Stimulated activated CD8-positive, alpha-beta memory T cell treated with anti-CD3 and anti-CD28 coated beads, Interleukin-2, amount 100 ng/mL, for 48 hours (primary cell): ENCODE measurements at regions not wholly inside any gene's neighbourhood (a gene's known extent, or its start where the extent isn't known, plus 50 kb on each side); places are given as distances from the start of the nearest gene placed in this dataset.
"Not testable (repeated sequence)": the region's sequence is repeated elsewhere in the genome, so short reads cannot be mapped to it uniquely, and the experiment has no call there.

Source experiments
- DNase-seq, 2 donors: peaks; one replicate each; pipeline ENCODE4 v3.0.0-alpha.2; 2020; ENCODE audit warnings: low read depth in 2 of 2

DNA sequence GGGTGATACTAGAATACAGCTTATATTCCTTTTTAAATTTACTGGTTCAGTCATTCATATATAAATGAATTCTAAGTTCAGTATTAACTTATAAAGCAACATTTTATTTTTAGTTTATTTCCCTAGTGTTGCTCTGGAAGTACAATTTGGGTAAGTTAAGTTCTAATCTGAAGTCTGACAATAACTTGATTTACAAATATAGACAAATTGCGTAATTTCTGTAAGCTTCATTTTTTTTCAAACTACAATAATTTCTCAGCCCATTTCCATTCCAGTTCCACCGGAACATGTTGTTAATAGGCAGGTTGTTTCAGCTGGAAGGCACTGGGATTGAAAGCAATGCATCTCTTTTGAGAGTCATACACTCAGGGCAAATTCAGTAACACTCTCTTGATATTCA lies 2000.7 kb downstream of the OLFM4 start:
- DNase-seq = no peak

DNA sequence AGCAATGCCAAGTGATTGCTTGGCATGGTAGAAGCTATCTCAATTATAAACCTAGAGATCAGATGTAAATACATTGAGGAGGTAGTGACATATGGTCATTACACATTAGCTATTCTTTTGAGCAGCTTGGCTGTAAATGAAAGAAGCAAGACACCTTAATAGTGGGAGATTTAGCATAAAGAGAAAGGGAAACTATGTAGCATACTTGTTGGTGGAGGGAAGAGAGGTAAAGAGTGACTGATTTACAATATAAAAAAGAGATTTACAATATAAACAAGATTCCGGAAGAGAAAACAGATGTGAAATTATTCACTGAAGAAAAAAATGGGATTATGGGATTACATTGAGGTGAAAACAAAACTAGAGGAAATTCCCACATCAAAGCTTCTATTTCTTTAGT lies 2009.6 kb downstream of the OLFM4 start:
- DNase-seq = no peak

DNA sequence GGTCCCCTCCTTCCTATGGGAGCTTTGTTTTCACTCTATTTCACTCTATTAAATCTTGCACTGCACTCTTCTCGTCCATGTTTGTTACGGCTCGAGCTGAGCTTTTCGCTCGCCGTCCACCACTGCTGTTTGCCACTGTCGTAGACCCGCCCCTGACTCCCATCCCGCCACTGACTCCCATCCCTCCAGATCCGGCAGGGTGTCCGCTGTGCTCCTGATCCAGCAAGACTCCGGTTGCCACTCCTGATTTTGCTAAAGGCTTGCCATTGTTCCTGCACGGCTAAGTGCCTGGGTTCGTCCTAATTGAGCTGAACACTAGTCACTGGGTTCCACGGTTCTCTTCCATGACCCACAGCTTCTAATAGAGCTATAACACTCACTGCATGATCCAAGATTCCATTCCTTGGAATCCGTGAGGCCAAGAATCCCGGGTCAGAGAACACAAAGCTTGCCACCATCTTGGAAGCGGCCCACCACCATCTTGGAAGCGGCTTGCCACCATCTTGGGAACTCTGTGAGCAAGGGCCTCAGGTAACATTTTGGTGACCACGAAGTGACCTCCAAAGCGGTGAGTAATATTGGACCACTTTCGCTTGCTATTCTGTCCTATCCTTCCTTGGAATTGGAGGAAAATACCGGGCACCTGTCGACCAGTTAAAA lies 2025.4 kb downstream of the OLFM4 start:
- not testable (repeated sequence) for DNase-seq

DNA sequence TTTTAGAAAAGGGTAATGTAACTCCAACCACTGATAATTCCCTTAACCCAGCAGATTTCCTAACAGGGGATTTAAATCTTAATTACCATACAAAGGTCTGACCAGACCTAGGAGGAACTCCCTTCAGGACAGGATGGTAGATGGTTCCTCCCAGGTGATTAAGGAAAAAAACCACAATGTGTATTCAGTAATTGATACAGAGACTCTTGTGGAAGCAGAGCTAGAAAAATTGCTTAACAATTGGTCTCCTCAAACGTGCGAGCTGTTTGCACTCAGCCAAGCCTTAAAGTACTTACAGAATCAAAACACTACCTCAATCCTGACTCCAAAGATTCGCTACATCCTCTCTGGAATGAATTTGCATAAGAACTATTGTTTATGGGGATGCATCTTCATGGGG lies 2027.1 kb downstream of the OLFM4 start:
- not testable (repeated sequence) for DNase-seq

DNA sequence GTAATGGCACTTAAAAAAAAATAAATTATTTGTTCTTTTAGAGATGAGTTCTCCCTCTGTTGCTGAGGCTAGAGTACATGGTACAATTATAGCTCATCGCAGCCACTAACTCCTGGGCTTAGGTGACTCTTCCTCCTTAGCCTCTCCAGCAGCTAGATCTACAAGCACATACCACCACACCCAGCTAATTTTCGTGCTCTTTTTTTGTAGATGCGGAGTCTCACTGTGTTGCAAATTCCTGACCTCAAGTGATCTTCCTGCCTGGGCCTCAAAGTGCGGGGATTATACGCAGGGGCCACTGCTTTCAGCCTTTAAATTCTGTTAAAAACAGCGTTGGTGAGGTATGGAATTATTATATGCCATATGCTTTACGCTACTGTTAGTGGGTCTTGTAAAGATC lies 2034.0 kb downstream of the OLFM4 start:
- DNase-seq = no peak

DNA sequence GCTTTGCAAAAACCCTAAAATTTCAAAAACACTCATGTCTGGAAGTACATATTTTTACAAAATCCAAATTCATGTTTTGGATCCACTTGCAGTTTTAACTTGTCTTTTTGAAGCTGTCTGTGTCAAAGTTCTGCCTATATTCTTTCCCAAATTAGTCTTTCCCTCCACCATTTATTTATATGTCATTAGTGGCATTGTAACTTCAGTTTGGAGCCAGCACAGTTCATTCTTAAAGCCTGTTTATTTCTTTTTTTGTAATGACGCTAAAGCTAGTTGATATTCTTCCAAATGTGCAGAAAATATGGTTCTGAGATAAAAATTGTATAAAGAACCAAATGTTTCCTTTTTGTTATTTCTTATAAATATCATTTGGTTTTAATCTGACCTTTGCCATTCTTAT lies 2039.3 kb downstream of the OLFM4 start:
- no peak for DNase-seq

DNA sequence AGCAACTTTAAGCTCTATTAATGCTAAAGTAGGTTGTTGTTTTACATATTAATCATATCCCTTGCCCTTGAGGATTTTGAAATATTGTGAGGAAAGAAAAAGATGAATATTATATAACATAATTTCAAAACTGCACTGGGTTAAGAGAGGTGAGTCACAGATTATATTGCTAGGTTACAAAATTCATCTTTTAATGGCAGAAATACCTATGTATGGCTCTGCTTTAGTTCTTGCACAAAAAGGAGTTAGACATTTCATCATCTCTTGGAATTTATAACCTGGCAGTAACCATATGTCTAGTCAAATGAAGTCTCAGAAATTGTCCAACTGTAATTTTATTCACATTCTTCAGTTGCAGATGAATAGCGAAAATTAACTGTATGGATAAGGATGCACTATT lies 2041.1 kb downstream of the OLFM4 start:
- no peak for DNase-seq

DNA sequence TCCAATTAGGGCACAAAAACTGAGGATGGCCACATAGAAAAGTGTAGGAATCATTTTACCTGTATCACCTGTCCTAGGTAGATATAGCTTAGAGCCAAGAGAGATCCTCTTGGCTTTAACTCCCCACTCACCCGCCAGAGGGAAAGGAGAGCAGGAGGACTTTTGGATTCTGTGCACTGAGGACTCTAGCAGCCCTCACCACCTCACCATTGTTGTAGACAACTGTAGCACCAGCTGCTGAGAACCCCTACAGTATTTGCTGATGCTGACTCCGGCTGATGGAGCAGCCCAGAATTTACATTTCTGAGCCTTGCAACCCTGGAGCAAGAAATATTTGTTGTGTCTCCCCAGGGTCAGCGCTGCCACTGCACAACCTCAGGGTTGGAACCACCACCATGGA lies 2044.4 kb downstream of the OLFM4 start:
- no peak for DNase-seq

DNA sequence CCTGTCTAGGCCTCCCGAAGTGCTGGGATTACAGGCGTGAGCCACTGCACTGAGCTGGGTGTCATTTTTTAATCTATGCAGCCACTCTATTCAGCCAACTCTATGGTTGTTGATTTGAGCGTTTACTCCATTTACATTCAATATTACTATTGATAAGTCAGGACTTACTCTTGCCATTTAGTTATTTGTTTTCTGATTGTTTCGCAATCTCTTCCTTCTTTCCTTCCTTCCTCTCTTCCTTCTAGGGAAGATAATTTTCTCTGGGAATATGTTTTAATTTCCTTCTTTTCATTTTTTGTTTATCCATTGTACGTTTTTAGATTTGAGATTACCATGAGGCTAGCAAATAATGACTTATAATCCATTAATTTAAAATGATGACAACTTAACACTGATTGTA lies 2056.0 kb downstream of the OLFM4 start:
- no peak for DNase-seq

DNA sequence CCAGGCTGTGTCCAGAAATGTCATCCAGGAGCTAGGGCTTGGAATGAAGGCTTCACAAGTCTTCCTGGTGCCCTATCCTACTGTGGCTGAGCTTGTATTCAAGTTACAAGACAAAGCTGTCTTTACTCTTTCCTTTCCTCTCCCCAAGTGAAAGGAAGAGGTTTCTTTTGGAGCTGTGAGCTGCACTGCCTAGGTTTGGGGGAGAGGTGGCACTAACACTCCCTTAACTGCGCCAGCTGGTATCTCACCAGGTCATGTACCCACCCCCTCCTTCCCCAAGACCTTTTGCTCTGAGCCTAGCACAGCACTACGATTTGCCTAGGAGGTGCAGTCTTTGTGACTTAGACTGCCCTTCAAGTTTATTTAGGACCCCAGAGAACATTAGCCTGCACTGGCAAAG lies 2053.6 kb upstream of the PRR20A start:
- DNase-seq = no peak

DNA sequence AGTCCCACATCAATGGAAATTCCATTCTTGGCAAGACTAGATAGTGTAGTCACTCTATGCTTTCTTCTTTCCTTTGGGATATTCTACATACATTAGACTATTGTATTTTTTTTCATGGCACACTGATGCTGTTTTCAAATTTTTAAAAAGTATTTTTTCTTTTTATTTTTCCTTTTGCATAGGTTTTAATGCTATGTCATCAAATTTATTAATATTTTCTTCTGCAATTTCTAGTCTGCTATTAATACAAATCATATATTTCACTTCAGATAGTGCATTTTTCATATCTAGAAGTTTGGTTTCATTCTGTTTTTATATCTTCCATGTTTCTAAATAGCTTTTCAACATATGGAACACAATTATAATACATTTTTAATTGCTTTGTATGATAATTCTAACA lies 2050.1 kb upstream of the PRR20A start:
- no peak for DNase-seq

DNA sequence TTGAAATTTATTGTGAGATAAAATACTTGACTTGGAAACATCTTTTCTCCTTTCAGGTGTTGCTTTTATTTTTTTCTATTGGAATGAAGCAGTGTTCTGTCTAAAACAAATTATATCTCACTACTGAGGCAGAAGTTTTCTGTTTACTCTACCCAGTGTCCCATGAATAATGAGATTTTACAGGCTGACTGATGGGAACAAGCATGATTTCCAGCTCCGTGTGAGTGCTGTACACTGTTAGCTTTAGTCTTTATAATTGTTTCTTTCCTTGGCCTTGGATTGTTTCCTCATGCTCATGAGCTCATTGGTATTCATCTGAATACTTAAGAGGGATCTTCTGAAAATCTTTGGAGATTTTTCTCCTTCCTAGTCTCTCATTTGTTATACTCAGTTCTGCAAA lies 2049.5 kb upstream of the PRR20A start:
- no peak for DNase-seq

DNA sequence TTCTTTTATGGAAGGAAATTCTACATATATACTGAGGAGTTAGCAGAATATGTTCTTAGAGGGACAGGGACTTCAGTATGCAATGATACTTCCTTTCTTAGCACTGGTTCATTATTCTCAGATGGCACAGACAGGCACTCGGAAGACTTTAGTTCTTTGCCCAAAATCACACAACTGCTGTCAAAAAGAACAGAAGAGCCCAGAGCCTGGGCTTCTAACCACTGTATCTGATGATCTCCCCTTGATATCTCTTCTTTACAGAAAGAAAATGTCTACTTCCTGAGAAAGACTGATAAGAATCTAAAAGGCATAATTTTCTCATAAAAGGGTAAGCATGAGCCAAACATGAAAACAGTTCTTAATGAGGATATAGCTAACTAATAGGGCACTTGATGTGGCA lies 2034.2 kb upstream of the PRR20A start:
- DNase-seq = no peak

DNA sequence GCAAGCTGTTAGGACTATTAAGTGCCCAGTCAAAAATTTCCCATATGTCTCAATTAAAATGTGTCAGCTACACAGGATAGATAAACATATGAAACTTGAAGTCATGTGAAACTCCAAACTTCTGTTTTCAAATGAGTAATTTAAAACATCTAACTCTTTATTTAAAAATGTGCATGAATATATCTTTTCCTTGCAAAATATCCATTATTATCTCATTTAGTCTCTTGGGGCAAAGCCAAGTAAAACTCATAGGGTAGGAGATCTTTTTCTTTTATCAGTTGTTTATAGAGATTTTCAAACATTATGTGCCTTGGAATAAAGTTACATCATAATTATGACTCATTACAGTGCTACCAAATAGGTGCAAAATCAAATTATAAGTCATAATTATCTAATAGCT lies 2020.1 kb upstream of the PRR20A start:
- no peak for DNase-seq

DNA sequence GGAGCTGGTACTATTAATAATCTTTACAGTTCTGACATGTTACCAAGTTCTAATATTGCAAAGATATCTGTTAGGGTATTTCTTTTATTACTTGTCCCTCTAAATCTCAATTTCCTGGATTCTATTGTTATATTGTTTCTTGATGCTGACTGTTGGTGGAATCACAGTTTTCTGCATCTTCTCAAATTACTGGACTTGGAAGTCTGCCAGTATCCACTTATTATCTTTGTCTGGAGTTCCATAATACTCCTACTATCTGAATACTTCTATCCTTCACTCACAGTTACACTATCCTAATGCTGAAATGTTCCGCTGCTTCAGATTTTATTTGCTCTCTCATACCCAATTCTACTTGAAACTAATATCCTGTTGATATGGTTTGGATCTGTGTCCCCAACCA lies 1985.7 kb upstream of the PRR20A start:
- no peak for DNase-seq

DNA sequence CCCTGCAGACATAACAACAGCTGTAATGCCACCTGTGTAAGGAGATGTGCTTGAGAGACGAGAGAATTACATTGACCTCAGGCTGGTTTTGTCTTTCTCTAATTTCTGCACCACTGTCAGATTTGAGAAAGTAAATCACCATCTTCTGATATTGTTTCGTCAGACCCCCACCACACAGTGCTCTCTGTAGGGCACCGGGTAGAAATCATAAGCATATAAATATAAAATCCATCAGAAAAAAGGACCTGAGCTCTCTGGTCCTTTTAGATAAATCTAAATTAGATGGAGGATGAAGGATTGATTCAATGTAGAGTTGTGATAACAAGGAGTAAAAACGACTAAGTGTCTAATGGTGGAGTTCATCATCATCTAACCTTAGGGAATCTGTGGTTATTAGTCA lies 1981.0 kb upstream of the PRR20A start:
- no peak for DNase-seq

DNA sequence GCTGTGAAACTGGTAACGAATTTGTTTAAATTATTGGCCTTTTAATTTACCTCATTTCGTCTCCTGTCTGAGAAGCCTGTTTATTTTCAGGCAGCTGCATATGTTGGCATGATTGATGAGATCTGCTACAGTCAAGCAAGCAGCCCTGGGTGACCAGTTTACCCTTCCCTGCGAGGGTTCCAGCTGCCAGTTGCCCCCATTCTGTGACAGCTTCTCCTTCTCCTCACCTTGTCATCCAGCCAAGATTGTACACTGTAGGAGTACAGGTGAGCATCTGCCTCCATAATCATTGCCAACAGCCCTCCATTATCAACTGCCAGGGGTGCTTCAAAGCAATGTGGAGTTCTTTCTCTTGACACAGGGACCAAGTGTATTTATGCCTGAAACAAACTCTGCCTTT lies 1979.9 kb upstream of the PRR20A start:
- no peak for DNase-seq

DNA sequence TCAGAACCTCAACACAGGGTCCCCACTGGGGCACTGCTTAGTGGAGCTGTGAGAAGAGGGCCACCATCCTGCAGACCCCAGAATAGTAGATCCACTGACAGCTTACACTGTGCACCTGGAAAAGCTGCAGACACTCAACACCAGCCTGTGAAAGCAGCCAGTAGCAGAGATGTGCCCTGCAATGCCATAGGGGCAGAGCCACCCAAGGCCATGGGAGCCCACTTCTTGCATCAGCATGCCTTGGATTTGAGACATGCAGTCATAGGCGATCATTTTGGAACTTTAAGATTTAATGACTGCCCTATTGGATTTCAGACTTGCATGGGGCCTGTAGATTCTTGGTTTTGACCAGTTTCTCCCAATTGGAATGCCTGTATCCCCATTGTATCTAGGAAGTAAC lies 1962.1 kb upstream of the PRR20A start:
- not testable (repeated sequence) for DNase-seq

DNA sequence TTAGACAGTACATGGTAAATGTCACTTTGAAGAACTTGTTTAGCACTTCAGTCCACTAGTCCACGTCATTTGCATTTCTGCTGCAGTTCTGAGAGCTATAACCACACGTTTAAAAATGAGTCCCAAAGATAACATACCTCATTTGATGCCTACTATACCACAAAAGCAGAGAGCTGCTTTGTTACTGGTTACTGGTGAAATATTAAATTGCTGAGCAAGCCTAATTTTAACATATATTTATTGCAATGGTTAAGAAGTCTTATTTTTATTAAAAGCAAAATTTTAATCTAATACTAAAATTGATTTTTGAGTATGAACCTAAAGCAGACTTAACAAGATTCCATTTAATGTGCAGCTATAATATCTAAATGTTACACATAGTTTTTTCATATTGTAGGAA lies 1949.7 kb upstream of the PRR20A start:
- DNase-seq = no peak

DNA sequence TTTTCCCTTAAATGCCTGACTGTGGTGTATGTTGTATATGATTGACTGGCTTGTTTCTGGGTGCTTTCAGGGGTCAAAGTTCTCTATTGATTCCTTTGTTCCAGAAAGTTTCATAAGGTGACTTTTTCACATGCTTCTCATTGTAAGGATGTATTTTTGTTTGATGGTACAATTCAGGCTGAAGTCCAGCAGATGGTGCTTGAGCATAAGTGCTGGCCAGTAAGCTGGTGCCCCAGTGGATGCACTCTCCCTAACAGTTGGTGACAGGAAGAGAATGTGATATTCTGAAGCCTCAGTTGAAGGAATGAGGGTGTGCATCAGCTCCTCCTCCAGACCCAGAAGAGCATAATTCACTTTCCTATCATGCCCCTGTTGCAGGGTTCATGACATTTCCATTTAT lies 1941.6 kb upstream of the PRR20A start:
- DNase-seq = no peak

DNA sequence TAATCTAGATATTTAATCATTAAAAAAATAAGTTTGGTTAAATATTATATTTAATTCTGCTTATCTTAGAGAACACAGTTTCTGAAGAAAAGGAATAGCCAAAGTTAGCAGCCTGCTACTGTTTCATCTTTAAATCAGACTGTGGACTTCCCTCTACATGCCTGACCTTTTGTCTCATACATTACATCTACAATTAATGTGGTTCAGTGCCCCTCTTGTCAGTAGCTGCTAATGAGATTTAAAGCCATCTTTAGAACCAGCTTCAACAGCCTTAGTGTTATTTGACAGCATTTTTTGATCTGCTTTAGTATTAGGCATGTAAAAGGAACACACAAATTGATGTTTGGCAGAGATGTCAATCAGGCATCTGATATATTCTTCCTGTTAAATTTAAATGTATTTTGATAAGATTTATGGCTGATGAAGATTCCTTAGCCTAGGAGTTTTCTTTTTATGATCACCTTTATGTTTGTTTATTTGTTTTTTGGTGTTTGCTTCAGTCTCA lies 1925.8 kb upstream of the PRR20A start:
- no peak for DNase-seq

DNA sequence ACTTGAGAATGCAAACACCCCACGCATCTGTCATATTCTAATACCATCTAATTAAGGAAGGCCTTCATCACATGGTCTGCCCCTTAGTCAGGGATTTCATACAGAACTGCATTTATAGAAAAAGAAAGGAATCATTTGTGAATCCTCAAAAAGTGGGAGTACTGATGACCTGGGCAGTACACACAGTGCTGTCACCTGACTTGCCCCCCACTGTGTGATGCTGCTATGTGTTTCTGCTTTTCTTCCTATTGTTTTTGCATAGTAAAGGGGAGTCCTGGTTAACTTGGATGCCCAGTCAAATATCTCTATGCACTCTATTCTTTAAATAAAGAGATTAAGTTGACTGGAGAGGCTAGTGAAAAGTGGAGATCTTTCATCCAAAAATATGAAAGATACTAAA lies 1921.2 kb upstream of the PRR20A start:
- no peak for DNase-seq

DNA sequence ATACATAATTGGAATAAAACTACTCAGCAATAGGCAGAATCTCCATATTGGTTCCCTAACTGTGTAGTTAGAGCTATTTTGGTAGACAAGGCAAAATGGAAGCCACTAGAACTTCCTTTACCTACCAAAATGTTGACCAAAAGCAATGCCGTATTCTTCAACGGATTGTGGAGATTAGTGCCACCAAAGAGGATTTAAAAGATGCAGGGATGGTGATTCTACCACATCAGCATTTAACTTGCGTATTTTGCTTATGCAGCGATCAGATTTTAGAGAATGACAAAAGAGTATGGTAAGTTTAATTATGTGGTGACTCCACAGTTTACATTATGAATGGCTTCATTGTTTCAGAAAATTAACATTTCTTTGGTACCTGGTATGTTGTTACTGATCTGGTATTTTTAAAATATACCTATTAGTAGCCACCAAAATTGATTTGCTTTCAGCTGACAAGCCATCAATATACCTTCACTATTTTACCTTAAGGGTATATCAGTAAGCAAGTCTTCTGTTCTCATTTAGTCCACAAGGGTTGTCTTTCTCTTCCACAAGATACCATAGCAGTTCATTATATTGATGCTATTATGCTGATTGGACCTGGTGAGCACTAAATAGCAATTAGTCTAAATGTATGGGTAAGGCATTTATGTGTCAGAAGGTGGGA lies 1910.7 kb upstream of the PRR20A start:
- DNase-seq = no peak

DNA sequence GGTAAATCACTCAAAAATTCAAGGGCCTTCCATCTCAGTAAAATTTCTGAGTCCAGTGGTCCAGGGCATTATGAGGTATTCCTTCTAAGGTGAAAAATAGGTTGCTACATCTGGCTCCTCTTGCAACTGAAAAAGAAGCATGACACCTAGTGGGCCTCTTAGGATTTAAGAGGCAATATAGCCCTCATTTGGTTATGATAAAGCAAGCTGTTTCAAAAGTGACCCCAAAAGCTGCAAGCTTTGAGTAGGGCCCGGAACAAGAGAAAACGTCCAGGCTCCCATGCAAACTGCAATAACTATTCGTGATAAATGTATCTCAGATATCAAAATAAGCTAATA lies 1910.2 kb upstream of the PRR20A start:
- DNase-seq = no peak
